ENCODE measurements at regions not wholly inside any gene's neighbourhood (a gene's known extent, or its start where the extent isn't known, plus 50 kb on each side); places are given as distances from the start of the nearest gene placed in this dataset.

GRCh38 chr22:48402591-48403031, 1425.1 kb downstream of the BRD1 start:
- TF ChIP-seq POLR2A (IDR thresholded peaks at IDR 0.05; ENCODE audit: extremely low read depth, insufficient read length), result no peak
- TF ChIP-seq CTCF (IDR thresholded peaks at IDR 0.05; ENCODE audit: low read depth, low read length), result no peak

Measured in NB4 (cell line).